IPS DF 19.7 (cell line): ENCODE measurements at regions not wholly inside any gene's neighbourhood (a gene's known extent, or its start where the extent isn't known, plus 50 kb on each side); places are given as distances from the start of the nearest gene placed in this dataset.
"Not testable (repeated sequence)": the region's sequence is repeated elsewhere in the genome, so short reads cannot be mapped to it uniquely, and the experiment has no call there.

Experiments used
- DNase-seq: peaks from one replicate; pipeline ENCODE4 v3.0.0-alpha.2; 2013; ENCODE audit warnings: low read depth, low spot score

DNA sequence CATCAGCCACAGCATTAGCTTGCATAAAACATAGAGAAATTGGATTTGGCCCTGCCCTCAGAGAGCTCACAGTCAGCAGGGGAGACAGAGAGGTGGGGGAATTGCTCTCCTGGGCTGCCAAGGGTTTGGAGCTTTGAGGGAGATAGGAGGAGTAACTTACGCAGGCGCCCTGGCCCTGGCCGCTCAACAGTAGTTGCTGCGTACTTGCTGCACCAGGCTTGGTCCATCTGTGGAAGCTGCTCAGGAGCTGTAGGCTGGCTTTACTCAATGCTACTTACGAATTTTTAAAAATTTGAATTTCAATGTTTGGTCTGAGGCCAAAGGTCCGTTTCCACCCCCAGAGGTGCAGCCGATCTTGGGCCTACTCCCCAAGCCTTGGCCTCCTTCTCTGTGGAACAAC lies 83.3 kb downstream of the CPZ start:
- DNase-seq = no peak

DNA sequence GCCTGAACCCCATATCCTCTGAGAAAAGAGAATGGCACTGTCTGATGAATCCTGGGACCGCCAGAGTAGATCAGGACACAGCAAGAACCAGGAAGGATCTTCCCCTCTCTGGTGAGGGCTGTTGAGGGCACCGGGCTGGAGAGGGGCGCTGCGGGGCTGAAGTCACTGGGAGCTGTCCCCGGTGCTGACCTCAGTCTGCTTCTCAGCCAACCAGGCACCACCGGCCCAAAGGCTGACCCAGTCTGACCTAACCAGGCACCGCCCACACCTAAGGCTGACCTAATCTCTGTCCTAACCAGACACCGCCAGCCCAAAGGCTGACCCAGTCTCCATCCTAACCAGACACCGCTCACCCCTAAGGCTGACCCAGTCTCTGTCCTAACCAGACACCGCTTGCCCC lies 82.8 kb downstream of the CPZ start:
- DNase-seq = peak; percentile 33

DNA sequence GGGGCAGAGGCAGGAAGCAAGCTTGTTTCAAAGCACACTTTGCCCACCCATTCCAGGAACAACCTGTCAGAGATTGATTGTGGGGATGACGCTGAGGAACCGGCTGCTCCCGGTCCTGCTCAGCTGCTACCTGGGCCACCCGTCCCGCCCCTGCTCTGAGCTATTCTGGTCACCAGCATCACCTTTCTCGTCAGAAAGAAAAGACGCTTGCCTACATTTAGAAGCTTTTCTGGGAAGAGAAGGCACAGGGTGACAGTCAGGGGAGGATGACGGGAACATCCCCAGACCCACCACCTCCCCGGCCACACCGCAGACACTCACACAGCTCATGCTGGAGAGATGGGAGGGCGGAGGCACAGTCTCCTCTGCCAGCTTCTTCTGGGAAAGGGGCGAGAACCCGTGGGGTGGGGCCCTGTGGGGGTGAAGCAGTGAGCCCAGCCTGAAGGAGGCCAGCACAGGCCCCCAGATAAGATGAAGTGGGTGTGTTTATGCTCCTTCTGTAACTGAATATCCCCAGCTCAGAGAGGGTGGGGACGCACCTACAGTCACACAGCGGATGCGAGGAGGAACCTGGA lies 81.8 kb downstream of the CPZ start:
- no peak for DNase-seq

DNA sequence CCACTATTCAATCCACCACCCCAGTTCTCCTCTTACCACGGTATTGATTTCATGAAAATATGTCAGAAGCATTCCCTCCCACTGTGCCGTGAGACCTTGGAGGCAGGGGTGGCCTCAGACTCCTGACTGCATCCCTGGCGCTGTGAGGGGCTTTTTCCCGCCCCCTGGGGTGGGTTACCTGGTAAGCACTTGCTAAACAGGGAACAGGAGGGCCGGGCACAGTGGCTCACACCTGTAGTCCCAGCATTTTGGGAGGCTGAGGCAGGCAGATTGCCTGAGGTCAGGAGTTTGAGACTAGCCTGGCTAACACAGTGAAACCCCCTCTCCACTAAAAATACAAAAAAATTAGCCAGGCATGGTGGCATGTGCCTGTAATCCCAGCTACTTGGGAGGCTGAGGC lies 80.5 kb downstream of the CPZ start:
- DNase-seq = not testable (repeated sequence)

DNA sequence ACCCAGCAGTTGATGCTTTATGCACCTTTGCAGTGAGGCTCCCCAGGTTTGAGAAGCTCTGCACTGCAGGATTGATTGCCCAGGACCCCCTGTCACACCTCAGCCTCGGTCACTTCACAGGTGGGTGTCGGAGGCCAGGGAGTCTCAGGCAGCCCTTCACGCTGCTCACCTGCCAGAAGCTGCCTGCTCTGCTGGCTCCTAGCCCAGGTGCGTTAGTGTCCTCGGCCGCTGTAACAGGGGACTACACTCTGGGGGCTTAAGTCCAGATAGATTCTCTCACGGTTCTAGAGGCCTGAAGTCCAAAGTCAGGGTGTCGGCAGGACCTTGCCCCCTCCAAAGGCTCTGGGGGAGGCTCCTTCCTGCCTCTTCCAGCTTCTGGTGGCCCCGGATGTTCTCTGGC lies 79.9 kb downstream of the CPZ start:
- no peak for DNase-seq

DNA sequence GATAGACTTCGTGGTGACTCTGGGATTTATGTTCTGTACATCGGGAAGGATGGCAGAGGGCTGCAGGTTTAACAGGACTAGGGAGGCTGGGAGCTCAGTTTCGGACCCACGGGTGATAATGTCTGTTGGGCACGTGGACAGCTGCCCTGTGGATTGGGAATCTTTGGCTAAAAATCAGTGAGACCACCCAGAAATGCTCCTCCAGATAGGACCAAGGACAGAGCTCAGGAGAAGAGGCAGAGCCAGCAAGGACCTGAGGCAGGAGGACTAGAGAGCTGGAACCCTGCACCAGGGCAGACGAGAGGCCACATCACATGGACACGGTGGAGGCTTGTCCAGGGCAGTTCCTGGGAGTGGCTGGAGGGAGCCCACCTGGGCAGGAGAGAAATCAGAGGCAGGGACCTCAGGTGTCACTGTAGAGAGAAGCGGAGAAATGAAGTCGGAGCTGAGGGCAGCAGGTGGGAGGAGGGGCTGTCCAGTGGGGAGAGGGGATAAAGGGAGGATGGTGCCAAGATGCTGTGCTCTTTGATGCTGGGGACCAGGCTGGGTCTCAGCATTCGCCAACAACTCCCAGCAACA lies 79.2 kb downstream of the CPZ start:
- DNase-seq = no peak
